Thymus (tissue), 11 donors: ENCODE measurements at regions not wholly inside any gene's neighbourhood (a gene's known extent, or its start where the extent isn't known, plus 50 kb on each side); places are given as distances from the start of the nearest gene placed in this dataset.
"Not testable (repeated sequence)": the region's sequence is repeated elsewhere in the genome, so short reads cannot be mapped to it uniquely, and the experiment has no call there.

ENCODE experiments used
- DNase-seq, 9 donors: peaks; one replicate each; pipeline ENCODE4 v3.0.0-alpha.2; 2013; ENCODE audit warnings: low spot score in 9 of 9, low read depth in 6 of 9, missing footprints in 1 of 9
- H3K27ac ChIP-seq, 2 donors: one replicate each; pipeline ENCODE4 v1.5.1; 2013; ENCODE audit warnings: control low read depth in 1 of 2, low read depth in 1 of 2, low read length in 1 of 2, mild to moderate bottlenecking in 1 of 2, moderate library complexity in 1 of 2
- H3K27me3 ChIP-seq, 2 donors: one replicate each; pipeline ENCODE4 v1.5.1; 2013; ENCODE audit warnings: low read length in 1 of 2; ENCODE audit not compliant: control insufficient read depth in 2 of 2, insufficient read depth in 1 of 2
- H3K36me3 ChIP-seq, 2 donors: one replicate each; pipeline ENCODE4 v1.5.1; 2013; ENCODE audit warnings: low read length in 1 of 2, mild to moderate bottlenecking in 1 of 2, moderate library complexity in 1 of 2; ENCODE audit not compliant: control insufficient read depth in 2 of 2, insufficient read depth in 2 of 2
- H3K4me1 ChIP-seq, 2 donors: one replicate each; pipeline ENCODE4 v1.5.1; 2013; ENCODE audit warnings: low read length in 2 of 2; ENCODE audit not compliant: control insufficient read depth in 2 of 2, insufficient read depth in 2 of 2
- H3K4me3 ChIP-seq, 2 donors: one replicate each; pipeline ENCODE4 v1.5.1; 2013; ENCODE audit warnings: low read length in 2 of 2, control low read depth in 1 of 2, mild to moderate bottlenecking in 1 of 2
- H3K9me3 ChIP-seq, 2 donors: one replicate each; pipeline ENCODE4 v1.5.1; 2013; ENCODE audit warnings: low read length in 1 of 2, mild to moderate bottlenecking in 1 of 2; ENCODE audit not compliant: control insufficient read depth in 2 of 2, insufficient read depth in 1 of 2
- WGBS: extraction: QIAGEN DNeasy Blood & Tissue Kit; methylation state at CpG from one replicate; pipeline ENCODE4 v1.1.7; 2013; 5-methylcytosine and 5-hydroxymethylcytosine counted together
- donor health status: healthy.

GRCh38 chr6:130694606-130695005, 132.6 kb upstream of the SMLR1 start:
- DNase-seq = no peak
- H3K4me1 ChIP-seq = no peaks in the 10 kb centered on the region
- 94% methylated on average over 4 of the region's 4 CpGs for WGBS
- no peaks in the 10 kb centered on the region for H3K36me3 ChIP-seq
- no peaks in the 10 kb centered on the region for H3K9me3 ChIP-seq
- no peak overlapping the region for H3K4me3 ChIP-seq
- no peaks in the 10 kb centered on the region for H3K27me3 ChIP-seq
- H3K27ac ChIP-seq = no peak overlapping the region

- Histone ChIP-seq H3K9me3 (peaks cover 0 to 6% of the 10 kb centered on the region in 2 donors), H3K4me3 (no peak overlapping the region), H3K36me3 (no peaks in the 10 kb centered on the region), H3K27me3 (no peaks in the 10 kb centered on the region), H3K27ac (no peak overlapping the region), H3K4me1 (no peaks in the 10 kb centered on the region)
- no peak for DNase-seq
- 99% methylated on average over 3 of the region's 3 CpGs for WGBS
Measured at GRCh38 chr6:130696806-130697205, 130.4 kb upstream of the SMLR1 start.

- H3K9me3 ChIP-seq = peaks cover 0 to 9% of the 10 kb centered on the region in 2 donors
- no peaks in the 10 kb centered on the region for H3K36me3 ChIP-seq
- H3K4me3 ChIP-seq = no peak overlapping the region
- no peak overlapping the region for H3K27ac ChIP-seq
- 68% methylated on average over 1 of the region's 1 CpG for WGBS
- DNase-seq = no peak
- H3K4me1 ChIP-seq = no peaks in the 10 kb centered on the region
- H3K27me3 ChIP-seq = no peaks in the 10 kb centered on the region
Measured at GRCh38 chr6:130697271-130697994, 129.8 kb upstream of the SMLR1 start.

GRCh38 chr6:130697995-130698535, 129.1 kb upstream of the SMLR1 start:
- Histone ChIP-seq H3K27ac (no peak overlapping the region), H3K36me3 (no peaks in the 10 kb centered on the region), H3K9me3 (peaks cover 0 to 9% of the 10 kb centered on the region in 2 donors), H3K4me3 (no peak overlapping the region), H3K27me3 (no peaks in the 10 kb centered on the region), H3K4me1 (no peaks in the 10 kb centered on the region)
- peak; percentile 14 to 79 (median 46) for DNase-seq
- 40% methylated on average over 4 of the region's 4 CpGs for WGBS

- H3K27ac ChIP-seq = no peak overlapping the region
- H3K36me3 ChIP-seq = no peaks in the 10 kb centered on the region
- H3K27me3 ChIP-seq = no peaks in the 10 kb centered on the region
- no peaks in the 10 kb centered on the region for H3K4me1 ChIP-seq
- DNase-seq = no peak
- 99% methylated on average over 2 of the region's 2 CpGs for WGBS
- H3K4me3 ChIP-seq = no peak overlapping the region
- H3K9me3 ChIP-seq = peaks cover 0 to 9% of the 10 kb centered on the region in 2 donors
Measured at GRCh38 chr6:130699742-130700141, 127.5 kb upstream of the SMLR1 start.

- Histone ChIP-seq H3K4me3 (no peak overlapping the region), H3K27me3 (no peaks in the 10 kb centered on the region), H3K4me1 (no peaks in the 10 kb centered on the region), H3K9me3 (peaks cover 0 to 9% of the 10 kb centered on the region in 2 donors), H3K36me3 (no peaks in the 10 kb centered on the region), H3K27ac (no peak overlapping the region)
- no peak for DNase-seq
- WGBS = 98% methylated on average over 4 of the region's 4 CpGs
Measured at GRCh38 chr6:130700397-130700796, 126.8 kb upstream of the SMLR1 start.

GRCh38 chr6:130708338-130708737, 118.9 kb upstream of the SMLR1 start:
- no peaks in the 10 kb centered on the region for H3K27me3 ChIP-seq
- 30% methylated on average over 2 of the region's 2 CpGs for WGBS
- H3K36me3 ChIP-seq = no peaks in the 10 kb centered on the region
- peak in 1 of 9 donors; percentile 23 for DNase-seq
- H3K27ac ChIP-seq = no peak overlapping the region
- H3K4me1 ChIP-seq = peaks cover 0 to 3% of the 10 kb centered on the region in 2 donors
- H3K4me3 ChIP-seq = no peak overlapping the region
- no peaks in the 10 kb centered on the region for H3K9me3 ChIP-seq

GRCh38 chr6:130711641-130712040, 115.6 kb upstream of the SMLR1 start:
- not testable (repeated sequence) for H3K36me3 ChIP-seq, DNase-seq, H3K4me3 ChIP-seq, H3K27me3 ChIP-seq, H3K27ac ChIP-seq, H3K4me1 ChIP-seq, H3K9me3 ChIP-seq
- 81% methylated on average over 3 of the region's 3 CpGs for WGBS

- Histone ChIP-seq H3K9me3 (no peaks in the 10 kb centered on the region), H3K36me3 (no peaks in the 10 kb centered on the region), H3K27ac (no peak overlapping the region), H3K27me3 (no peaks in the 10 kb centered on the region), H3K4me3 (no peak overlapping the region), H3K4me1 (peaks cover 0 to 3% of the 10 kb centered on the region in 2 donors)
- no peak for DNase-seq
- 93% methylated on average over 3 of the region's 3 CpGs for WGBS
Measured at GRCh38 chr6:130713144-130713543, 114.1 kb upstream of the SMLR1 start.
